T47D (cell line): ENCODE measurements at regions not wholly inside any gene's neighbourhood (a gene's known extent, or its start where the extent isn't known, plus 50 kb on each side); places are given as distances from the start of the nearest gene placed in this dataset.

Source experiments
- DNase-seq, 2 experiments: peaks; one replicate each; pipeline versions ENCODE4 v3.0.0 to v3.0.0-alpha.2; 2011 to 2012; ENCODE audit warnings: low read depth in 1 of 2, low spot score in 1 of 2
- JUND ChIP-seq: IDR thresholded peaks from 2 replicates; pipeline ENCODE4 v1.6.1; 2012; ENCODE audit warnings: low read depth
- in situ Hi-C: cut with HindIII; loops from 2 replicates; pipeline ENCODE4 v1.10.0; 2016; ENCODE audit warnings: low sequenced_read_pairs, low pct_unique_long_range_greater_than_20kb

DNA sequence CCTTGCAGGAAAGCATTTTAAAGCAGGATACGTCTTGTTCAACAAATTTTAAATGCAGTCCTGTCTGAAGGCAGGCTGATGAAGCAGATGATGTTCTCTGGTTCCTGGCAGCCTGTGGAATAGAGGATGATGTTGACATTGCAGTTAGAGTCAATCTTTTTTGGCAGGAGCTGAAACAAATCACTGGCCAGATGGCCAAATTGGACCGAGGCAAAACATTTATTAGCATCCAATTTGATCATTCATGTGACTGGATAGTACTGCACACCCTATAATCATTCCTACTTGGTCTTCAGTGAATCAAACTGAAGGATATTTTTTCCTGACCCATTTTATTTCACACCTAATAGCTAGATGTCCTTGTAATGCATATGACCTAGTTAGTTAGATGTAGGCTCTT, 172.2 kb upstream of the SLC10A2 start:
- in situ Hi-C loops, result no loop called here
- no peak for DNase-seq
- TF ChIP-seq JUND, result no peak

DNA sequence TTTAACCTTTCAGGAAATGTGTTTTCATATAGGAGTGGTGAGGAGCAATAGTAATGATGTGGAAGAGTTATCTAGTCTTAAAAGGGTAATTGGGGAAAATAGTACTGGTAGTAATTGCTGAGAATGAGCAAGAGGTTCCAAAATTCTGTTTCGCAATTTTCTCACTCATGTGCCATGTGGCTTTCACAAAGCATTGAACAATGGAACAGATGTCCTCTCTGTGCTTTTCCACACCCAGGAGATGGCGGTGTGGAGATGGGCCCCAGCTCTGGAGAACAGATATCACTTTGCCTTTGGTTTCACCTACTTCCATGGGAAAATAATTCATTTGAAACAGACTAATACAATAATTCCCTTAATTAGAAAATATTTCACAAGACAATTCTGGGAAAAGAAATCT, 170.0 kb upstream of the SLC10A2 start:
- DNase-seq, result peak in 1 of 2 experiments; percentile 27
- TF ChIP-seq JUND, result no peak
- in situ Hi-C loops, result no loop called here

DNA sequence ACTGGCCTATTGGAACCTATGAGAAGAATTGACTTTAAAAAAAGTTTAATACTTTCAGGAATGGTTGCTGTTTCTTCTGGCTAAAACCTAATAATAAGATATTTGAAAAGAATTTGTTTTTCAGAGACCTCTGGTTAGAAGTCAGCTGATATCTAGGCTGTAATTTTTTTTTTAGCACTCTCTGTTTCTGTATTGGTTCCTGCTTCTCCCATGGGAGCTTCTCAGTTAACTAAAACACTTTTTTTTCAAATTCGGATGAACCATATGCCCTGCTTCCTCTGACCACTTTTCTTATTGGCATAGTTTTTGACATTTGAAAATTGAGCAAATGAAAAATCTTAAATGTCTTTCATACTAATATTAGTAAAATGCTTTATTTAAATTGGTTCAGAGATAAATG, 163.5 kb upstream of the SLC10A2 start:
- DNase-seq, result no peak
- no peak for TF ChIP-seq JUND
- in situ Hi-C loops, result no loop called here

DNA sequence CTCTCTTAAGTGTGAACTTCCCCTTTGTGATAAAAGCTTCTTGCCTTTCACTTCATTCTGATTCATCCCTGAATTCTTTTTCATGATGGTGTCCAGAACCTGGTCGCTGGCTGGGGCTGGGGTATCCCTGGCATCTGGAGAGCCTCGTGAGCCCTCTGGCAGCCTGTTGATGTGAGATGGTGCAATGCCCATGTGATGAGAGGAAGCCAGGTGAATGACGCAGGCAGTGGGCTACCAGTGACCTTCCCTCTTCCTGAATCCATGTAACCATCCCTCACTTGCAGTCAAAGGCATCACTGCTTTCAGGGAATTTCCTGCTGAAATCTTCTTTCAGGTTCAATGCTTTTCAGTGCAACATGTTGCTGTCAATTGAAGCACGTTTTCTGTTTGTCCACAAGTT, 158.6 kb upstream of the SLC10A2 start:
- DNase-seq, result no peak
- TF ChIP-seq JUND, result no peak
- in situ Hi-C loops, result no loop called here

DNA sequence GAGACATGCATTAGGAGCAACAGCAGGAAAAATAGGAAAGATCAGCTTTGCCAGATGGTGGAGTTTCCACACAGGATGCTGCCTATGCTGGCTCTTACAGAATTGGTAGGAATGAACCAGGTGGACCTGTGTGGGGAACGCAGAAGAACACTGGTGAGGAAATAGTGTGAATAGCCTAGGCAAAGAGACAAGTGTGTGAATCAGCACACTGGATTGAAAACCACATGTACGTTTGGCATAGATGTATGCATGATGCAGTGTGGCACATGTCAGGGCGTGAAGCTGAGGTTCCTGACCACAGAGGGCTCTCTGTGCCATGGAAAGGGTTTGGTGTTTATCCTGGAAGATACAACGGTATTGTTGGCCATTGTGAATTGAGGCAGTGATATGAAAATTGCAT, 156.5 kb upstream of the SLC10A2 start:
- in situ Hi-C loops, result no loop called here
- no peak for TF ChIP-seq JUND
- DNase-seq, result no peak

DNA sequence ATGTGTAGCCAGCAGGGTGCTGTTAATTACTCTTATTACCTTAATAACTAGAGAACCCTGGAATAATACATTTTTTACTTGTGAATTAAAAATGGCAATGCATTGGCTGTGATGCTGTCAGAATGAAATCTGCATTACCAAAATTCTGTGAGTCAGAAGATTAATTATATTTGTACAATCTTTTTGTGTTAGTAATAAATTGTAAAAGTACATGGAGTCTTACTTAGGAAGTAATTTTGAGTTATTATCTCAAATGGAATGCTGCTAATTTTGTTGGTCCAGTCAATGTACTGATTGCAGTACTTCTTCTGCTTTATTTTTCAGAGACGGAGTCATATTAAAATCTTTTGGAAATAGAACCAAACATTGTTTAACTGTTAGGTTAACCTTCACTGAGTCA, 152.0 kb upstream of the SLC10A2 start:
- no peak for DNase-seq
- TF ChIP-seq JUND, result no peak
- in situ Hi-C loops, result no loop called here

DNA sequence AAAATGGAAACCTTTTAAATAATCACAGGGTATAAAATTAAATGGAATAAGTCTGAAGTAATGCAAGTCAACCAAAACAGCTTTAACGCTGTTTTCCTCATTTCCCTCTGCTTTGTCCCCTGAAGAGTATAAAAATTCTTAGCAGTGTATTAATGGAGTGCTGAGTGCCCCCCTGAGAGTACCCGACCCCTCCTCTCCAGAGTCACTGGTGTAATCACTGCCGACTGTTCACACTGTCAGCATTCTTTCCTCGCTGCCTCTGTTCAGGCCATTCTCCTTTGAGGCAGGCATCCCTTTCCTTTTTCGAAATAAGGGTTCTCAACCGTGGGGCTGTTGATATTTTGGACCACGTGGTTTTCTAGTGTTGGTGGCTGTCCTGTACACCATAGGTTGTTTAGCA, 146.9 kb upstream of the SLC10A2 start:
- DNase-seq, result no peak
- TF ChIP-seq JUND, result no peak
- in situ Hi-C loops, result no loop called here

DNA sequence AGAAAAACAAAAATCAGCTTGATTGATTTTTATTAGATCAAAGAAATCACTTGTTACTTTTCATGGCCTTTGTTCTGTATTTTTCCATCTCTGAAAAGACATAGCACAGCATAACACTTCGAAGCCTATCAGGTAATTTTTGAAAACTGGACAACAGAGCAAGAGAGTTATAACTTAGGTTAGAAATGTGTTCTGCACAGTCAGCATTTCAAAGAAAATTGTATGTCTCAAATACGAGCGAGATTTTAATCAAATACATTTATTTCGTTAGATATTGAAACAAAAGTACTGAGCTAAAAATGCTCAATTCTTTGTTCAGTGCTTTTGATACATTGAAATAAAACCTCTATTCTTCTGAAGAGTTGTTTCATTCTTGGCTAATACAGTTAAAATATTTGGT, 144.1 kb upstream of the SLC10A2 start:
- in situ Hi-C loops, result no loop called here
- no peak for TF ChIP-seq JUND
- DNase-seq, result no peak

DNA sequence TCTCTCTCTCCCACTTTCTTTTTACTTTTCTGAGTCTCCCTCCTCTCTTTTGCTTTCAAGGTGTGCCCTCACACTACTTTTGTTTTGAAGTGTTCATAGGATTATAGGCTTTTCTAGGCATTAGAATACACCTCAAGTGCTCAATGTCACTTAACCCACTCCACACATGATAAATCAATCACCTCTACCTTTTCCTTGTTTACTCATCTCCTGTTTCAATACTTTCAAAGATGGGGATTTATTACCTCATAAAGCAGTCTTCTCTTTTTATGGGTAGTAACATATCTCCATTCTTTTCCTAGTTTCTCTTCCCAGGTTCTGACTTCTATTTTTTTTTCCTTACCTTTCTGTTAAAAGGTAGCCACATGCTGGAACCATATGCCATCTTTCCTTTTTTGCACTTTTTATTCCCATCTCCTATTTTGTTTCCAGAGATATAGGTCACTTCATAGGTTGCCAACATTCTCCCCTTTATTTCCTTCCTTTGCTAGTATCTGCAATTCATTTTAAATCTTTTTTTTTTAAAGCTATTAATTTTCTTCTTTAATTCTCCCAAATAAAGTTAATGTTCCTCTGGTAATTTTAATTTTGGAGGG, 137.6 kb upstream of the SLC10A2 start:
- in situ Hi-C loops, result no loop called here
- no peak for TF ChIP-seq JUND
- no peak for DNase-seq

DNA sequence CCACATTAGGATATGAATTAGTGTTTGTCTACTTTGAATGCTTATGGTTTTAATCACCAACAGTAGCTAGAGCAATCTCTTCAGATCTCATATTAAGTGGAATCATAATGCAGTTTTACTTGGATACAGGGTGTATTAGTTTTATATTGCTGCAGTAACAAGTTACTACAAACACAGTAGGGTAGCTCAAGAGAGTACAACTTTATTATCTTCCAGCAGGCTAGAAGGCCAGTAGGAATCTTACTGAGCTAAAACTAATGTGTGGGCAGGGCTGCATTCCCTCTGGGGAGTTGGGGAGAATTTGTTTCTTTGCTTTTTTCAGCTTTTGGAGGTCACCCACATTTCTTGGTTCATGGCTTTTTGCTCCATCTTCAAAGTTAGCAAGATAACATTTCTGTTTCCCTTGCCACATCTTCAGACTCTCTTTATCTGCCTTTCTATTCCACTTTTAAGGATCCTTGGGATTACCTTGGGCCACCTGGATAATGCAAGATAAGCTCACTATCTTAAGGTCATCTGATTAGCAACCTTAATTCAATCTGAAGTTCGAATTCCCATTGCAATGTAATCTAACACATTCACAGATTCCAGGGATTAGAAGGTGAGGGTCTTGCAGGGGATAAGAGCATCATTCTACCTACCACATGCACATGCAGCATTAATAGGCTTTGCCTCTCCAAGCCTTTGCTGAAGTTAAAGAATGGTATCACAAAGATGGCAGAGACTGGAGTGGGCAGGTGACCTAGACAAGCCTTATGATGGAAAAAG, 134.1 kb upstream of the SLC10A2 start:
- in situ Hi-C loops, result no loop called here
- no peak for TF ChIP-seq JUND
- no peak for DNase-seq

DNA sequence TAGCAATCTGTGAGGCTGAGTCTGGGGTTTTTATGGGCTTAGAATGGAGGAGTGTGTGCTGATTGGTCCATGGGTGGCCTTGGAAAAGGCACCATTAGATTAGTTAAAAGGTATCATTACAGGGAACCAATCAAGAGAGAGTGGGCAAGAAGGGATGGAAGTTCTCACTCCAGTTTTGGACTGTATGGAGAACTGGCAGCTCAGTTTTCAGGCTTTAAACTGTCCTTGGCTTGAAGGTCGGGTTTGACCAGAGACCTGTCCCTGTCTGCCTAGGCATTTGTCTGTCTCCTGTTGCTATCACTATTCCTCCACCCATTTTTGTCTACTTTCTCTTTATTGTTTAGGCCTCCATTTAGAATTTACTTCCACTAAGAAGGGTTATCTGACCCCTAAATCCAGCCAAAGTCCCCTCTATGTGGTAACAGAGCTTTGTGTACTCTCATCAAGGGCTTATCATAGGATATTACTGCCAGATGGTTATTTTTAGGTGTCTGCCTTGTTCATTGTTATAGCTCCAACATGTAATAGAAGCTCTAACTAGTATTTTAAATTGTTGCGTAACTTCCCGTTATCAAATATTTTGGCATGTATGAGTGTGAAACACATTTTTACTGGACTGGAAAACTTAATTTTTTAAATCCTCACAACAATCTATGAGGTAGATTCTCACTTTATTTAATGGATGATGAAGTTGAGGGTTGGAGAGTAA, 133.3 kb upstream of the SLC10A2 start:
- no peak for TF ChIP-seq JUND
- DNase-seq, result no peak
- in situ Hi-C loops, result no loop called here

DNA sequence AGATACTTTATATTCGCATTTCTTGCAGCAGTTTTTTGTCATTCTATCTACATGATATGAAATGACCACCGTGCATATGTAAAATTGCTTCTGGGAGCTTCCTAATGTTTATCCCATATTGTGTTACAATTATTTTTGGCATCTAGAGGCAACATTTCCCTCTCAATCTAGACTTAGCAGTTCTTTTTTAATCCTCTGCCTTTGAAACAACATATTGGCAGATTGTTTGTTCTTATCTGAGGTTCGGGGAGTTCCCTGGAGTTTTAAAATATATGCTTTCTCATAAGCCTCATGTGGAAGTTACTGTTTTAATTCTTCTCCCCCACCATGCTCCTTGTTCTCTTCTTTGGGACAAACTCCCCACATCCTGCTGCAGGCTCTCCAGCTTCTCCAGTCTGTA, 130.1 kb upstream of the SLC10A2 start:
- in situ Hi-C loops, result no loop called here
- TF ChIP-seq JUND, result no peak
- no peak for DNase-seq

DNA sequence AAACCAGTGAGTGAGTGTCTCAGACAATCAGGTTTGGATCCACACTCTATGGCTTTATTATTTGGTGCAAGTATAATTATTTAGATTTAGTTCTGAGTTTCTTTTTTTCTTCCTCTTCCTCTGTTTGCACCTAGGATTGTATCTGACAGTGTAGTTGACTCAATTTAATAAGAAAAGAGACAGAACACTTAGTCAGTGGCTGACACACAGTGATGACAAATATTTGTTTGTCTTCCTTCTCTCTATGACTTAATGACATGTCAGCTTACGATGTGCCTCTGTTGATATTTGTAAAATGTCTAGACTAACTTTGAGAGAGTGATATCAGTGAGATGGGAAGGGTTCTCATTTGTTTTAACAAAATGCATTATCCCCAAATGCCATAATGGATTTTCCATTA, 129.5 kb upstream of the SLC10A2 start:
- in situ Hi-C loops, result no loop called here
- no peak for DNase-seq
- TF ChIP-seq JUND, result no peak
